GM12872 (cell line): ENCODE measurements at regions not wholly inside any gene's neighbourhood (a gene's known extent, or its start where the extent isn't known, plus 50 kb on each side); places are given as distances from the start of the nearest gene placed in this dataset.

Source experiments
- CTCF ChIP-seq: IDR thresholded peaks from 3 replicates; pipeline ENCODE4 v1.5.1; 2011; ENCODE audit warnings: low read depth, mild to moderate bottlenecking, low read length, moderate library complexity; ENCODE audit not compliant: insufficient read depth

- no peak for TF ChIP-seq CTCF
These were observed 222.2 kb downstream of the ADRA2A start for GRCh38 chr10:111299037-111299436.

GRCh38 chr10:111303887-111304286, 227.1 kb downstream of the ADRA2A start:
- no peak for TF ChIP-seq CTCF

- no peak for TF ChIP-seq CTCF
These were observed 239.9 kb downstream of the ADRA2A start for GRCh38 chr10:111316722-111317212.

- no peak for TF ChIP-seq CTCF
These were observed 243.0 kb downstream of the ADRA2A start for GRCh38 chr10:111319866-111320265.

GRCh38 chr10:111323389-111323966, 246.6 kb downstream of the ADRA2A start:
- no peak for TF ChIP-seq CTCF

GRCh38 chr10:111335826-111336225, 259.0 kb downstream of the ADRA2A start:
- no peak for TF ChIP-seq CTCF

GRCh38 chr10:111338035-111338434, 261.2 kb downstream of the ADRA2A start:
- TF ChIP-seq CTCF = no peak

- TF ChIP-seq CTCF = no peak
These were observed 262.0 kb downstream of the ADRA2A start for GRCh38 chr10:111338805-111339204.
